ENCODE measurements at regions not wholly inside any gene's neighbourhood (a gene's known extent, or its start where the extent isn't known, plus 50 kb on each side); places are given as distances from the start of the nearest gene placed in this dataset.

DNA sequence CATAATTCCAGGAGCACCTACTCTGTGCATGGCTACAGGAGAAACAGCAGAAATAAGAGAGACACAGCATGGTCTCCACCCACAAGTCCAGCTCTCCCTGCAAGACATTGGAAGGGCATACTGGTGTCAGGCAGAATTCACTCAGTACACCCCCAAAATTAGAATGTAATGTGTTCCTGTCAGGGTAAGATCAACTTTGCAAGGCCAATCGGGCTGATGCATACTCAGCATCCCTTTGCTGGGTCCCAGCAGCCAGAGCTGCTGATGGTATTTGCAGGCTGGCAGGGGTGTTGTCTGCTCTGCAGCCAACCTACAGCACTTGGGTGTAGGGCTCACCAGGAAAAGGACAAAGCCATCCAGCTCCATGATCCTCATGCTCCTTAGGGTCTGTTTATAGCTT, 295.4 kb upstream of the STS start:
- Histone ChIP-seq H3K9me3 (ENCODE audit: low read depth) (no peaks in the 10 kb centered on the region), H3K79me2 (ENCODE audit: insufficient read depth) (no peaks in the 10 kb centered on the region), H4K20me1 (ENCODE audit: insufficient read depth) (no peaks in the 10 kb centered on the region), H3K4me3 (no peak overlapping the region), H3K4me2 (ENCODE audit: unreplicated experiment) (no peak overlapping the region), H3F3A (ENCODE audit: insufficient read depth) (no peaks in the 10 kb centered on the region), H3K9me2 (ENCODE audit: insufficient read depth) (no peaks in the 10 kb centered on the region), H2AFZ (no peak overlapping the region), H3K27me3 (replicated peaks; ENCODE audit: insufficient read depth) (no peaks in the 10 kb centered on the region), H3K27ac (no peak overlapping the region), H3K36me3 (ENCODE audit: low read depth) (no peaks in the 10 kb centered on the region), H3K4me1 (ENCODE audit: insufficient read depth) (no peaks in the 10 kb centered on the region), H3K9ac (no peak overlapping the region)
- 14% methylated on average over 1 of the region's 1 CpG for WGBS, 2 experiments (ENCODE audit: low coverage in 1 of 2, low lambda C conversion rate in 2 of 2, missing lambda C conversion rate in 2 of 2)
- in situ Hi-C loops (cut with MboI): no loop called here
- no peak for DNase-seq
- no peak for TF ChIP-seq EZH2 (IDR thresholded peaks at IDR 0.05; ENCODE audit: insufficient read depth, poor library complexity, severe bottlenecking)
- no peak for TF ChIP-seq EZH2phosphoT487 (IDR thresholded peaks at IDR 0.05; ENCODE audit: insufficient read depth, low read depth)

GRCh38 chrX:6851140-6851539, 296.4 kb upstream of the STS start:
- TF ChIP-seq EZH2phosphoT487 (IDR thresholded peaks at IDR 0.05; ENCODE audit: insufficient read depth, low read depth): no peak
- no peak for TF ChIP-seq EZH2 (IDR thresholded peaks at IDR 0.05; ENCODE audit: insufficient read depth, poor library complexity, severe bottlenecking)
- Histone ChIP-seq H3K27me3 (replicated peaks; ENCODE audit: insufficient read depth) (no peaks in the 10 kb centered on the region), H3K79me2 (ENCODE audit: insufficient read depth) (no peaks in the 10 kb centered on the region), H3K4me3 (no peak overlapping the region), H3K4me1 (ENCODE audit: insufficient read depth) (no peaks in the 10 kb centered on the region), H3K9me2 (ENCODE audit: insufficient read depth) (no peaks in the 10 kb centered on the region), H3K36me3 (ENCODE audit: low read depth) (no peaks in the 10 kb centered on the region), H4K20me1 (ENCODE audit: insufficient read depth) (no peaks in the 10 kb centered on the region), H2AFZ (no peak overlapping the region), H3F3A (ENCODE audit: insufficient read depth) (no peaks in the 10 kb centered on the region), H3K27ac (no peak overlapping the region), H3K9ac (no peak overlapping the region), H3K4me2 (ENCODE audit: unreplicated experiment) (no peak overlapping the region), H3K9me3 (ENCODE audit: low read depth) (no peaks in the 10 kb centered on the region)
- 38 to 40% methylated on average over 4 of the region's 4 CpGs for WGBS, 2 experiments (ENCODE audit: low coverage in 1 of 2, low lambda C conversion rate in 2 of 2, missing lambda C conversion rate in 2 of 2)
- no peak for DNase-seq
- in situ Hi-C loops (cut with MboI): no loop called here

GRCh38 chrX:6849716-6850414, 297.6 kb upstream of the STS start:
- in situ Hi-C loops (cut with MboI): no loop called here
- Histone ChIP-seq H3K36me3 (ENCODE audit: low read depth) (no peaks in the 10 kb centered on the region), H3K4me3 (no peak overlapping the region), H3K4me1 (ENCODE audit: insufficient read depth) (no peaks in the 10 kb centered on the region), H3K9me2 (ENCODE audit: insufficient read depth) (no peaks in the 10 kb centered on the region), H3K4me2 (ENCODE audit: unreplicated experiment) (no peak overlapping the region), H3K27me3 (replicated peaks; ENCODE audit: insufficient read depth) (no peaks in the 10 kb centered on the region), H3K27ac (no peak overlapping the region), H3K9ac (no peak overlapping the region), H2AFZ (no peak overlapping the region), H4K20me1 (ENCODE audit: insufficient read depth) (no peaks in the 10 kb centered on the region), H3F3A (ENCODE audit: insufficient read depth) (no peaks in the 10 kb centered on the region), H3K79me2 (ENCODE audit: insufficient read depth) (no peaks in the 10 kb centered on the region), H3K9me3 (ENCODE audit: low read depth) (no peaks in the 10 kb centered on the region)
- TF ChIP-seq EZH2 (IDR thresholded peaks at IDR 0.05; ENCODE audit: insufficient read depth, poor library complexity, severe bottlenecking): no peak
- TF ChIP-seq EZH2phosphoT487 (IDR thresholded peaks at IDR 0.05; ENCODE audit: insufficient read depth, low read depth): no peak
- 18 to 22% methylated on average over 6 of the region's 6 CpGs for WGBS, 2 experiments (ENCODE audit: low coverage in 1 of 2, low lambda C conversion rate in 2 of 2, missing lambda C conversion rate in 2 of 2)
- DNase-seq: peak; percentile 1

- Histone ChIP-seq H3K36me3 (ENCODE audit: low read depth) (no peaks in the 10 kb centered on the region), H3K4me2 (ENCODE audit: unreplicated experiment) (no peak overlapping the region), H3K27me3 (replicated peaks; ENCODE audit: insufficient read depth) (no peaks in the 10 kb centered on the region), H3K27ac (no peak overlapping the region), H3F3A (ENCODE audit: insufficient read depth) (no peaks in the 10 kb centered on the region), H3K79me2 (ENCODE audit: insufficient read depth) (no peaks in the 10 kb centered on the region), H4K20me1 (ENCODE audit: insufficient read depth) (no peaks in the 10 kb centered on the region), H3K4me1 (ENCODE audit: insufficient read depth) (no peaks in the 10 kb centered on the region), H2AFZ (no peak overlapping the region), H3K9me3 (ENCODE audit: low read depth) (no peaks in the 10 kb centered on the region), H3K9ac (no peak overlapping the region), H3K4me3 (no peak overlapping the region), H3K9me2 (ENCODE audit: insufficient read depth) (no peaks in the 10 kb centered on the region)
- no peak for DNase-seq
- WGBS, 2 experiments (ENCODE audit: low coverage in 1 of 2, low lambda C conversion rate in 2 of 2, missing lambda C conversion rate in 2 of 2): 11 to 18% methylated on average over 1 to 2 of the region's 2 CpGs
- in situ Hi-C loops (cut with MboI): no loop called here
- TF ChIP-seq EZH2 (IDR thresholded peaks at IDR 0.05; ENCODE audit: insufficient read depth, poor library complexity, severe bottlenecking): no peak
- TF ChIP-seq EZH2phosphoT487 (IDR thresholded peaks at IDR 0.05; ENCODE audit: insufficient read depth, low read depth): no peak
Observed at GRCh38 chrX:6832619-6833018, 297.7 kb upstream of the VCX3A start.
